NCI-H82 (cell line): ENCODE measurements at regions not wholly inside any gene's neighbourhood (a gene's known extent, or its start where the extent isn't known, plus 50 kb on each side); places are given as distances from the start of the nearest gene placed in this dataset.
"Not testable (repeated sequence)": the region's sequence is repeated elsewhere in the genome, so short reads cannot be mapped to it uniquely, and the experiment has no call there.

Experiments
- DNase-seq: peaks from one replicate; lab custom pipeline; 2025; lab: John Stamatoyannopoulos, UW

GRCh38 chr6:9178071-9178470 is 742.7 kb upstream of the SLC35B3 start:
- no peak for DNase-seq

DNA sequence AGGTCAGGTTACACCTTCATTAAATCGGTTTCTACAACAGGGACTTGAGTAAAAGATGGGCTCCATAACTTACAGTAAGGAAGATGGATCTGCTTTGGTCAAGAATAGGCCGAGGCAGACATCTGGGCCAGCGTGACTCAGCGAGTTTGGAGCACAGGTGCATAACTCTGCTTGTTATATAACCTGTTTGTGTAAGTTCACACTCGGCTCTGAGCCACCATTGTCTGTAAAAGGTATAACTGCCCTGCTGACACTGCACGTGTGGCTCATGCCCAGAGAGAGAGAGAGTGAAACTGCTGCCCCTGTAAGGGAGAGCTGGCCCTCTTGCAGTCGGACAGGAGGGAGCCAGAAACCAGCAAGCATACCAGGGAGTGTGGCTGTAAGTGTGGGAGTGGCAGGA is 737.9 kb upstream of the SLC35B3 start:
- no peak for DNase-seq

GRCh38 chr6:9172096-9172495 is 736.8 kb upstream of the SLC35B3 start:
- no peak for DNase-seq

DNA sequence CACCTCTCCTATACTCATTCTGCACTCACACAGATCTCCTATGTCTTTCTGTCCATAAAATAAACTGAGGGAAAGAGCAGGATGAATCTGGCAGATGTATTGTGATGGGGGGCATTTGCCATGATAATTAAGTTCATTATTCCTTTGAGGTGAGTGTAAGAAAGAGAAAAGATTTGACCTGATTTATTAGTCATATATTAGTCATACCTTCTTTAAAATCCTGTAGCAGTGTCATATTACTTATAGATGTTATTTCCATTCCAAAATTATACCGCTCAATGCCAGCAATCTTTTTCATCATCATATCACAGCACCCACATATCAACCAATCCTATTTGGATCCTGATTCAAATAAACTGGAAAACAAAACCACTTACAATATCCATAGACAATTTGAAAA is 733.3 kb upstream of the SLC35B3 start:
- DNase-seq = no peak

- DNase-seq = no peak
Observed at GRCh38 chr6:9161731-9162130, 726.4 kb upstream of the SLC35B3 start.

GRCh38 chr6:9159051-9159450 is 723.7 kb upstream of the SLC35B3 start:
- DNase-seq = no peak

- DNase-seq = no peak
Observed at GRCh38 chr6:9155836-9156235, 720.5 kb upstream of the SLC35B3 start.

DNA sequence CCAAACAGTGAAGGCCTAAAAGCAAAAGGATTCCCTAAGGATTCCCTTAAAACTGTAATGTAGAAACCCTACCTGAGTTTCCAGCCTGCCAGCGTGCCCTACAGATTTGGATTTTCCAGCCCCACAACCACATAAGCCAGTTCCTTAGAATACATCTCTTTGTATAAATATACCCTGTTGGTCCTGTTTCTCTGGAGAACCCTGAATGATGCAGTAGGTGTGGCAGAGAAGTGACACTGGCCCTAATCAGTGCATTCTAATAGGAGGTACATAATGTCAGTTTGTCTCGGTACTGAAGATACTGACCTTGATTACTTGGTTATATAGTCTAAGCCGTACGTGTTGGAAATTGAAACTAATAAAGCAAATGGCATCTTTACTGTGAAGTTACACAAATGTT is 707.8 kb upstream of the SLC35B3 start:
- DNase-seq = no peak

GRCh38 chr6:9140951-9141460 is 705.7 kb upstream of the SLC35B3 start:
- DNase-seq = no peak

DNA sequence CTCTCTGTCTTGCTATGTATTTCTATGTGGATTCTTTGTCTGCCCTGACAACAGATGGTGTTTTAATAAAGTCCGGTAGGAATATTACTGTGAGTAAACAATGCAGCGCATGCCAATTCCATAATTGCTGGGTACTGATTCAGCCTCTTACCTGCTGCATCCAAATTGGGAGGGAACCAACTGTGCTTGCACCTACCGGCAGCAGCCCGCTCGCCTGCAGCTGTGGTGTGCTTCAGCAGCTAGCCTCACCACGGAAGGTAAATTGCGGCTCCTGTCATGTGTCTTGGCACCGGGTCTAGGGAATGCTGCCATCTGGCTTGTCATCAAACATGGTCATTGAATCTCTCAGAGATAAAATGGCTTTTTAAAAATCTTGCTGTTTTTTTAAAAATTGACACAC is 704.8 kb upstream of the SLC35B3 start:
- peak; percentile 59 for DNase-seq

DNA sequence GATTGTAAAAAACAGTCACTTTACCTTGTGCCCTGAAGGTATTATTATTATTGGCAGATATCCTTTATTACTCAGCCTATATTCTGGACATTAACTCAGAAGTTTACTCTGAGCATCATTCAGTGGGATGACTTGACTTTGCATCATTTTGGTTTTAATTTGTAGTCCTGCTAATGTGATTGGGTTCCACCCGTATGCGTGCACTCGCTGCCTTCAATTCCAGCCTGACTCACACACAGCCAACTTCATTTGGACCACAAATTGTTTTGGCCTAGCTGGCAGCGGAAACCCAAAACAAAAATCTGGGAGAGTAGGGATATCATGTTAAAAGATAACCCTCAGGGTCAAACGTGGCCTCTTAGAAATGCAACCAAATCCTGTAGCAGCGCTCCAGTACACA is 704.4 kb upstream of the SLC35B3 start:
- no peak for DNase-seq

DNA sequence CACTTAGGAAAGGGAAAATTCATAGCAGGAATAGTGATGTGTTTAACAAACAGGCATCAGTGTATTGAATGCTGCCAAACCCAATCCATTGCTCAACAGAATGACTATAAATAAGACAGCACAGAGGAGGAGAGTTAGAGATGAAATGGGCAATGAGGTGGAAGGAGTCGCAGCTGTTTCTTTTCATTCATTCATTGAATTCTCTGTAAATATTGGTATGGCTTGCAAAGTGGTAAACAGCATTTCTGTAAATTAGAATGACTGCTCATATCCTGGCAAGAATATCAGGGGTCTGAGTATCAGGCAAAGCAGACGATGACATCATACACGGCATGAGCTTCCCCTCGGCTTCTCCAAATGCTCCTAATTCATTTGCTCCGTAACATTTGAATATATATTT is 703.6 kb upstream of the SLC35B3 start:
- DNase-seq = no peak

DNA sequence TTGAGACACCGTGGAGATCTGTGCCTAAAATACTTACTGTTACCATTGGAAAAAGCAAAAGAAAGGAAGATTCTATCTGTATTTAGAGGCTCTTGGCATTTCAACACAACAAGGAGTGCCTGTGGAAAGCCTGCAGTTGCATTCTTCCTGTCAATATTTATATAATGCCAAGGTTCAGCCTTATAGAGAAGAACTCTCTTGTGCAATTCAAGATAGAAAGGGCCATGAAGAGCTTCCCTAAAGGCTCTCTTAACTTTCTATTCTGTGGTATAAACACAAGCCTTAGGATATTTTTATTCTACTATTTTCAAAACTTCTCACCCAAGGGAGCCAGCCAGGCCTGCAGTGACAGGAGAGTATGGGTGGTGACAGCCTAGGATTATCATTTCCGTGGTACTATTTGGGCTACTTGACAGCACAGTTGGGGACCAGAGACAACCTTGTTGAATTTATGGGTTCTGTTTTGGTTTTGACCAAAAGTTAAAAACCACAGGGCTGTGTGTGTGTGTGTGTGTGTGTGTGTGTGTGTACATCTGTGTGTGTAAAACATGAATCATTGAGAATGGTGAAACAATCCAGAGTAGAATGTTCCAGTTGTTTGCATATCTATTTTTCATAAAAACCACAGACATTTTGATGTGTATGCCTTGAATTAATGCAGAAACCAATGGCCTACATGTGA is 700.9 kb upstream of the SLC35B3 start:
- no peak for DNase-seq

GRCh38 chr6:9131616-9132015 is 696.3 kb upstream of the SLC35B3 start:
- DNase-seq = no peak

- DNase-seq = no peak
Observed at GRCh38 chr6:9131201-9131600, 695.9 kb upstream of the SLC35B3 start.

- DNase-seq = no peak
Observed at GRCh38 chr6:9128970-9129369, 693.6 kb upstream of the SLC35B3 start.

DNA sequence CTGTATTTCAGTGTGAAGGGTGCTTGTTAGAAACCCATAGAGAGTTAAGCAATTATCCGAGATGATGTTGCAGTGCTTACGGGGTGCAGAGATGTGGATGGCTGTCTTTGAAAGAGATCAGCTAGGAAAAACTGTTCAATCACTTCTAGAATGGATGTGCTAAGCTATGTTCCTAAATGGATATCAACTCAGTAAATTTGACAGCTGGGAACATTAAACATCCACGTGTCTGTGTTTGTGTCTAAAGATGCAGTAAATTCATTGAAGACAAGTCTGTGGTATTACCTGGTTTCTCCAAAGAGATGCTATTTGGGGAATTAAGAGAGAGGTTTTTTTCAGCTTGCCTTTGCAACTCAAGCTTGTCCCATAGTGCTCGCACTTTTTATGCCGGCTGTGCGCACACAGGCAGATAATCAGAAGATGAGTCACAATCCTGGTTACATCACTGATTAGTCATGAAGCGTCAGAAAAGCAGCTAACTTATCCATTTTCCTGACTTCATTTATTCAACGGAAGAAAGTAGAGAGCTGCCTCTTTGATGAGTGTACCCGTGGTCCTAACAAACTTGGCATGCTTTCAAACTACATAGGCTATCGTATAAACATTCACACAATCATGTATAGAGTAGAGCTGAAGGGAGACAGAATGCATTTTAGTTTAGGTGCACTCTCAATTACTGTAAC is 691.7 kb upstream of the SLC35B3 start:
- DNase-seq = no peak

- DNase-seq = not testable (repeated sequence)
Observed at GRCh38 chr6:9126034-9126433, 690.7 kb upstream of the SLC35B3 start.

- no peak for DNase-seq
Observed at GRCh38 chr6:9121549-9121948, 686.2 kb upstream of the SLC35B3 start.

DNA sequence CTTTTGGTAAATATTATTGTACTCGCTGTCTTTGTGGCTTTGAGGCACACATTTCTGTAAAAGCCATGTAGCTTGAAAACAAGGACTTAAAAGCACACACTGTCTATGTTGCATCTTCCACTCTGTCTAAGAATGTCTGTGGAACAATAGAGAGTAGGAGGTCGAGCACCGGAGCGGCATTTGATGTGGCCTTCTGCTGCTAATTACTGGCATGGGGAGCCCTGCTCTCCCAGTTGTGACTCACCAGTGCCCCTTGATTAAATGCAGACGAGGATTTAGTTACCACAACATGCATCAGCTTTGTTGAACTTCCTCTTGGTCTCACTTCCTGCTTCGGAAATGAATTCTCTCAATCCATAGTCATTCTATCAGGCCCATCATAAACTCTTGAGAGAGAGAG is 680.7 kb upstream of the SLC35B3 start:
- DNase-seq = no peak

DNA sequence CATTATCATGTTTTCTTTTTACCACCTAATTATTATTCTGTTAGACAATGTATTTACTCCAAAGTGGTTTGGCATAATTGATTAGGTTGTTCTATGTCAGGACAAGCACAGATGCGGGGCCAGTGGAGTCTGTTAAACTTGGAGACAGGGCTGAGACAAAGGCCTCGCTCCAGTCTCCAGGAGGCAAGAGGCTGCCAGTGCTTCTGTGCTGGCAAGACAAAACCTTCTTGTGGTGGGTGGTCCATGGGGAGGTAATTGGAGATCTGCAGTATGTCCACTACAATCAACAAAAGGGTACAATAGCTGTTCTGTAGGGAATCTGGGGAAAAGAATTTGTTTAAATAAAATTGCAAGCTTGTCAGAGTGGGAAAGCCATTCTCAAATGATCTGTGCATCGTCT is 677.2 kb upstream of the SLC35B3 start:
- DNase-seq = no peak

DNA sequence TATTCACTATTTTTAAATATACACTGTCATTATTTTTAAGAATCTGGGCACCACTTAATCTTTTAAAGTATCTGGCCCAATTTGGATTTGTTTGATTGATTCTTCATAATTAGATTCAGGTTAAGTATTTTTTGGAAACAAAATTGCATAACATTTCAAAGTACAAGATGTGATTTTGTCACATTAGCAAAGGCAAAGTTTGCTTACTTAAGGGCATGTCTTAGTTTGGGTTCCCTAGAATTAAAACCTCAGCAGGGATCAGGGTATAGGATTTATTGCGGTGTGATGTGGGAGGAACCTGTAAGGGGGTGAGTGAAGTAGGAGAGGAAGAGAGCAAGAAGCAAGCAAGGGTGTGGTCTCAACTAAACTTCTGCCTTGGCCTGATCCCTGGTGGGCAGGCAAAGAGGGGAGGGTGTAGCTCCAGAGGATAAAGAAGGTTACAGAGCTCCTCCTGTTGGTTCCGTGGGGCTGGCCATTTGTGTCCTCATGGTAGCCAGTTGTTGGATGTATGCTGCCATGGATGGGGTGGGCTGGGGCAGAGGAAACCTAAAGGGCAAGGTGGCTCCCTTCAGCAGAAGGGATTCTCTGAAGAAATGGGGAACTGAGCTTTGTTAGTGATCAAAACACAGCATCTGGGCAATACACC is 668.7 kb upstream of the SLC35B3 start:
- DNase-seq = no peak

GRCh38 chr6:9101920-9102319 is 666.6 kb upstream of the SLC35B3 start:
- DNase-seq = no peak
